Astrocyte (in vitro differentiated cells and primary cell): ENCODE measurements at regions not wholly inside any gene's neighbourhood (a gene's known extent, or its start where the extent isn't known, plus 50 kb on each side); places are given as distances from the start of the nearest gene placed in this dataset.

Experiments used
- DNase-seq: peaks from one replicate; pipeline ENCODE4 v3.0.0-alpha.2; 2010; ENCODE audit warnings: low read depth
- FAIRE-seq: peaks from 2 replicates; lab custom pipeline; 2011; peaks lifted over from hg19 to GRCh38; lab: Jason Lieb, UNC
- H2AFZ ChIP-seq: 2 replicates; pipeline ENCODE4 v1.6.0; 2012; ENCODE audit warnings: low read depth, low read length, inconsistent platforms
- H3K27ac ChIP-seq: 2 replicates; pipeline ENCODE4 v1.5.1; 2011; ENCODE audit warnings: low read depth, low read length, inconsistent platforms
- H3K27me3 ChIP-seq: 2 replicates; pipeline ENCODE4 v1.6.0; 2011; ENCODE audit warnings: low read length, inconsistent platforms; ENCODE audit not compliant: insufficient read depth
- H3K36me3 ChIP-seq: 2 replicates; pipeline ENCODE4 v1.5.1; 2011; ENCODE audit warnings: low read length, inconsistent platforms; ENCODE audit not compliant: insufficient read depth
- H3K4me1 ChIP-seq: 2 replicates; pipeline ENCODE4 v1.5.1; 2011; ENCODE audit warnings: low read length, inconsistent platforms; ENCODE audit not compliant: insufficient read depth
- H3K4me2 ChIP-seq: 2 replicates; pipeline ENCODE4 v1.6.0; 2012; ENCODE audit warnings: low read length, inconsistent platforms
- H3K4me3 ChIP-seq: 2 replicates; pipeline ENCODE4 v1.5.1; 2011; ENCODE audit warnings: low read depth, mild to moderate bottlenecking, low read length, inconsistent platforms; ENCODE audit not compliant: insufficient read depth
- H3K79me2 ChIP-seq: 2 replicates; pipeline ENCODE4 v1.6.0; 2012; ENCODE audit warnings: mild to moderate bottlenecking, low read length, inconsistent platforms; ENCODE audit not compliant: insufficient read depth
- H3K9ac ChIP-seq: 2 replicates; pipeline ENCODE4 v1.6.0; 2012; ENCODE audit warnings: mild to moderate bottlenecking, low read length, inconsistent platforms
- H3K9me3 ChIP-seq: 2 replicates; pipeline ENCODE4 v1.5.1; 2012; ENCODE audit warnings: low read depth, mild to moderate bottlenecking, low read length, inconsistent platforms; ENCODE audit not compliant: insufficient read depth
- H4K20me1 ChIP-seq: 2 replicates; pipeline ENCODE4 v1.6.0; 2012; ENCODE audit warnings: low read length, inconsistent platforms; ENCODE audit not compliant: insufficient read depth
- H3K27ac Mint-ChIP-seq: one replicate; pipeline ENCODE4 v1.8.0; 2021; ENCODE audit warnings: mild to moderate bottlenecking, mixed read lengths; ENCODE audit not compliant: unreplicated experiment
- H3K27me3 Mint-ChIP-seq: one replicate; pipeline ENCODE4 v1.8.0; 2021; ENCODE audit warnings: low read depth, mixed read lengths; ENCODE audit not compliant: unreplicated experiment
- H3K36me3 Mint-ChIP-seq: one replicate; pipeline ENCODE4 v1.8.0; 2021; ENCODE audit warnings: low read depth, mixed read lengths; ENCODE audit not compliant: unreplicated experiment
- H3K4me1 Mint-ChIP-seq: one replicate; pipeline ENCODE4 v1.8.0; 2021; ENCODE audit warnings: low read depth, mixed read lengths; ENCODE audit not compliant: unreplicated experiment
- H3K4me3 Mint-ChIP-seq: one replicate; pipeline ENCODE4 v1.8.0; 2021; ENCODE audit warnings: mild to moderate bottlenecking, moderate library complexity, mixed read lengths; ENCODE audit not compliant: unreplicated experiment
- H3K9me3 Mint-ChIP-seq: one replicate; pipeline ENCODE4 v1.8.0; 2021; ENCODE audit warnings: mild to moderate bottlenecking, mixed read lengths; ENCODE audit not compliant: unreplicated experiment
- EZH2 ChIP-seq: IDR thresholded peaks from 2 replicates; pipeline ENCODE4 v1.6.1; 2012; ENCODE audit warnings: mild to moderate bottlenecking, low read length, inconsistent platforms; ENCODE audit not compliant: insufficient read depth
- TF ChIP-seq, protein P1 (sequence below): IDR thresholded peaks from 2 replicates; pipeline ENCODE4 v1.5.1; 2011; ENCODE audit warnings: low read depth, mild to moderate bottlenecking, inconsistent platforms, low read length, moderate library complexity; ENCODE audit not compliant: insufficient read depth

DNA sequence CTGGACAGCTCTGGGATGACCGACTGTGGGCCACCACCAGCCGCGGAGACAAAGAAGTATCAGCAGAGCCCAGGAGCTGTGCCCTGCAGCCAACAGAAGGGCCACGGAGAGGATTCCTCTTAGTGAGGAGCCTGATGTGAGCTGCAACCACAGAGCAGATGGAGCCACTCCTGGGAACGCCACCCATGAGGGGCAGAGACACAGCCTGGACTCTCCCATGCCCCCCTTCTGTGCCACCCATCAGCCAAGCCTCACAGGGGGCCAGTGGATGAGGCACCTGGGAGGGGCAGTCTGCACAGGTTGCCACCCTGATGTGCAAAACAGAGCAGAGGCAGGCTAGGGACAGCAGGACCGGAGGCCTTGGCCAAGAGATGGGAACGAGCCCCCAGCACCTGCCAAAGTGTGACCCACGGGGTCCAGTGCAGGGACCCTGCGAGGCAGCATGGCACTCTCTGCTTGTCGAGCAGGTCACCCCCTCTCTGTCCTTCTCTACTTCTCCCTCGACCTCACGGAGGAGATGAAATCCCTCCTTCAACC, 380.7 kb upstream of the IRX1 start:
- H3K27ac Mint-ChIP-seq = no peak overlapping the region
- no peaks in the 10 kb centered on the region for H3K4me1 Mint-ChIP-seq

GRCh38 chr5:3214396-3214795, 381.2 kb upstream of the IRX1 start:
- H3K27ac Mint-ChIP-seq = no peak overlapping the region
- Histone ChIP-seq H2AFZ (no peak overlapping the region), H3K4me1 (no peaks in the 10 kb centered on the region), H3K27ac (no peak overlapping the region), H3K4me3 (no peak overlapping the region), H4K20me1 (no peaks in the 10 kb centered on the region), H3K27me3 (no peaks in the 10 kb centered on the region), H3K4me2 (no peak overlapping the region), H3K36me3 (no peaks in the 10 kb centered on the region), H3K9ac (no peak overlapping the region), H3K79me2 (no peaks in the 10 kb centered on the region), H3K9me3 (peaks cover 11% of the 10 kb centered on the region)
- DNase-seq (no peak), FAIRE-seq (no peak)
- peaks cover 9% of the 10 kb centered on the region for H3K27me3 Mint-ChIP-seq
- peaks cover 2% of the 10 kb centered on the region for H3K36me3 Mint-ChIP-seq
- no peaks in the 10 kb centered on the region for H3K4me1 Mint-ChIP-seq
- TF ChIP-seq, protein P1, sequence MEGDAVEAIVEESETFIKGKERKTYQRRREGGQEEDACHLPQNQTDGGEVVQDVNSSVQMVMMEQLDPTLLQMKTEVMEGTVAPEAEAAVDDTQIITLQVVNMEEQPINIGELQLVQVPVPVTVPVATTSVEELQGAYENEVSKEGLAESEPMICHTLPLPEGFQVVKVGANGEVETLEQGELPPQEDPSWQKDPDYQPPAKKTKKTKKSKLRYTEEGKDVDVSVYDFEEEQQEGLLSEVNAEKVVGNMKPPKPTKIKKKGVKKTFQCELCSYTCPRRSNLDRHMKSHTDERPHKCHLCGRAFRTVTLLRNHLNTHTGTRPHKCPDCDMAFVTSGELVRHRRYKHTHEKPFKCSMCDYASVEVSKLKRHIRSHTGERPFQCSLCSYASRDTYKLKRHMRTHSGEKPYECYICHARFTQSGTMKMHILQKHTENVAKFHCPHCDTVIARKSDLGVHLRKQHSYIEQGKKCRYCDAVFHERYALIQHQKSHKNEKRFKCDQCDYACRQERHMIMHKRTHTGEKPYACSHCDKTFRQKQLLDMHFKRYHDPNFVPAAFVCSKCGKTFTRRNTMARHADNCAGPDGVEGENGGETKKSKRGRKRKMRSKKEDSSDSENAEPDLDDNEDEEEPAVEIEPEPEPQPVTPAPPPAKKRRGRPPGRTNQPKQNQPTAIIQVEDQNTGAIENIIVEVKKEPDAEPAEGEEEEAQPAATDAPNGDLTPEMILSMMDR = no peak
- TF ChIP-seq EZH2 = no peak
- H3K9me3 Mint-ChIP-seq = peaks cover 2% of the 10 kb centered on the region
- no peak overlapping the region for H3K4me3 Mint-ChIP-seq

More for the DNA sequence above, 380.7 kb upstream of the IRX1 start:
- Histone ChIP-seq H3K4me3 (no peak overlapping the region), H3K4me1 (no peaks in the 10 kb centered on the region), H4K20me1 (no peaks in the 10 kb centered on the region), H3K4me2 (no peak overlapping the region), H3K27ac (no peak overlapping the region), H3K79me2 (no peaks in the 10 kb centered on the region), H3K27me3 (no peaks in the 10 kb centered on the region), H2AFZ (no peak overlapping the region), H3K9me3 (peaks cover 11% of the 10 kb centered on the region), H3K9ac (no peak overlapping the region), H3K36me3 (no peaks in the 10 kb centered on the region)
- no peak for DNase-seq
- Mint-ChIP-seq H3K27me3 (peaks cover 14% of the 10 kb centered on the region), H3K4me3 (no peak overlapping the region), H3K9me3 (peaks cover 2% of the 10 kb centered on the region), H3K36me3 (peaks cover 2% of the 10 kb centered on the region)
- no peak for TF ChIP-seq EZH2
- TF ChIP-seq, protein P1 = no peak
- no peak for FAIRE-seq

GRCh38 chr5:3212869-3213268, 382.8 kb upstream of the IRX1 start:
- H3K27ac ChIP-seq = no peak overlapping the region
- no peak overlapping the region for H3K4me3 ChIP-seq
- DNase-seq (no peak), FAIRE-seq (no peak)
- Mint-ChIP-seq H3K36me3 (peaks cover 2% of the 10 kb centered on the region), H3K4me1 (no peaks in the 10 kb centered on the region), H3K9me3 (peaks cover 2% of the 10 kb centered on the region), H3K27me3 (peaks cover 3% of the 10 kb centered on the region), H3K4me3 (no peak overlapping the region), H3K27ac (no peak overlapping the region)
- H3K27me3 ChIP-seq = no peaks in the 10 kb centered on the region
- no peaks in the 10 kb centered on the region for H4K20me1 ChIP-seq
- H3K79me2 ChIP-seq = no peaks in the 10 kb centered on the region
- H3K36me3 ChIP-seq = no peaks in the 10 kb centered on the region
- H3K4me2 ChIP-seq = no peak overlapping the region
- TF ChIP-seq, protein P1 = no peak
- TF ChIP-seq EZH2 = no peak
- no peaks in the 10 kb centered on the region for H3K4me1 ChIP-seq
- H2AFZ ChIP-seq = no peak overlapping the region
- no peak overlapping the region for H3K9ac ChIP-seq
- peaks cover 7% of the 10 kb centered on the region for H3K9me3 ChIP-seq
